ENCODE measurements at regions not wholly inside any gene's neighbourhood (a gene's known extent, or its start where the extent isn't known, plus 50 kb on each side); places are given as distances from the start of the nearest gene placed in this dataset.

DNA sequence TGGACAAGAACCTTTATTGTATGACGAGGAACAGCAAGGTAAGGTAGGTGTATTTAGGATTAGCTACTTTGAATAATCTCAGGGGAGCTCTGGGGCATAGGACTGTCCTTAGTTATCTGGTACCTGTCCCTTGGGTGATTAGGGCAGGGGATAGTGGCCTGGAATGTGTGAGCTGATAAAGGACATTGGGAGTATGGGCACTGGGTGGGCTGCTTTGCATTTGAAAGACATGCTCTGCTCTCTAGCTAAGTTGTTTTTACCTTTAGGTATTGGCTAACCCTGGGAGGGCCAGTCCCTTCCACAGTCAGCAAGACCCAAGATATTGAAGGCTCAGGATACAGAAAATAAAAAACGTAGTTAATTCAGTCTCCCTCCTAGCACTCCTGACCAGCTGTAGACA is 282.8 kb upstream of the C9orf72 start:
- Histone ChIP-seq H2BK20ac (ENCODE audit: low read depth, low read length) (no peak overlapping the region), H3K36me3 (ENCODE audit: control insufficient read depth, insufficient read depth, low read length) (no peaks in the 10 kb centered on the region), H3K4me2 (ENCODE audit: low read depth, low read length) (no peak overlapping the region), H3K4ac (ENCODE audit: low read depth, low read length) (no peak overlapping the region), H2AFZ (replicated peaks; ENCODE audit: low read length, poor library complexity) (no peak overlapping the region), H4K8ac (ENCODE audit: low read depth in 2 of 2, low read length in 2 of 2) (no peak overlapping the region), H4K20me1 (ENCODE audit: insufficient read depth, low read length) (no peaks in the 10 kb centered on the region), H3K23ac (ENCODE audit: low read depth, low read length) (no peak overlapping the region), H2AK9ac (replicated peaks; ENCODE audit: low read depth, low read length, poor library complexity) (no peak overlapping the region), H3K27ac (ENCODE audit: insufficient read depth, low read length) (no peak overlapping the region), H3K18ac (ENCODE audit: low read depth, low read length) (no peak overlapping the region), H4K5ac (ENCODE audit: low read depth, low read length) (no peak overlapping the region), H3K4me3 (ENCODE audit: insufficient read depth, low read depth, low read length) (no peak overlapping the region), H3K27me3 (ENCODE audit: control insufficient read depth, insufficient read depth, low read length) (no peaks in the 10 kb centered on the region), H2BK5ac (ENCODE audit: low read depth, low read length, poor library complexity, severe bottlenecking) (no peak overlapping the region), H3K79me1 (ENCODE audit: low read depth in 1 of 2, low read length in 2 of 2) (no peaks in the 10 kb centered on the region), H3K56ac (ENCODE audit: extremely low read depth, insufficient read depth, low read length) (no peak overlapping the region), H2AK5ac (ENCODE audit: low read depth, low read length) (no peak overlapping the region), H3K4me1 (ENCODE audit: control insufficient read depth, insufficient read depth, low read length) (no peaks in the 10 kb centered on the region), H2BK120ac (ENCODE audit: low read depth, low read length) (no peak overlapping the region), H3K9me3 (ENCODE audit: control insufficient read depth, insufficient read depth, low read length) (no peaks in the 10 kb centered on the region), H3K14ac (replicated peaks; ENCODE audit: low read depth, low read length) (no peak overlapping the region), H3K9ac (ENCODE audit: low read depth, low read length) (no peak overlapping the region), H2BK15ac (ENCODE audit: low read depth, low read length) (no peak overlapping the region), H3K9me1 (ENCODE audit: insufficient read depth, low read length) (no peaks in the 10 kb centered on the region), H4K91ac (ENCODE audit: insufficient read depth, low read depth, low read length) (no peak overlapping the region)
- no peak for ATAC-seq (ENCODE audit: low read depth)
- no CpG with 5 or more reads among the region's 2 CpGs for WGBS, 2 experiments (ENCODE audit: extremely low coverage in 2 of 2, insufficient read length in 1 of 2)
- BruUV-seq (replicated peaks) = no TSS peak
- dilution Hi-C loops (cut with HindIII; ENCODE audit: low sequenced_read_pairs, unreplicated experiment) = no loop called here
- POLR2A ChIA-PET (ENCODE audit: unreplicated experiment) = no interaction called here
- in situ Hi-C loops (cut with MboI; ENCODE audit: low sequenced_read_pairs) = no loop called here
- TF ChIP-seq, protein P1, sequence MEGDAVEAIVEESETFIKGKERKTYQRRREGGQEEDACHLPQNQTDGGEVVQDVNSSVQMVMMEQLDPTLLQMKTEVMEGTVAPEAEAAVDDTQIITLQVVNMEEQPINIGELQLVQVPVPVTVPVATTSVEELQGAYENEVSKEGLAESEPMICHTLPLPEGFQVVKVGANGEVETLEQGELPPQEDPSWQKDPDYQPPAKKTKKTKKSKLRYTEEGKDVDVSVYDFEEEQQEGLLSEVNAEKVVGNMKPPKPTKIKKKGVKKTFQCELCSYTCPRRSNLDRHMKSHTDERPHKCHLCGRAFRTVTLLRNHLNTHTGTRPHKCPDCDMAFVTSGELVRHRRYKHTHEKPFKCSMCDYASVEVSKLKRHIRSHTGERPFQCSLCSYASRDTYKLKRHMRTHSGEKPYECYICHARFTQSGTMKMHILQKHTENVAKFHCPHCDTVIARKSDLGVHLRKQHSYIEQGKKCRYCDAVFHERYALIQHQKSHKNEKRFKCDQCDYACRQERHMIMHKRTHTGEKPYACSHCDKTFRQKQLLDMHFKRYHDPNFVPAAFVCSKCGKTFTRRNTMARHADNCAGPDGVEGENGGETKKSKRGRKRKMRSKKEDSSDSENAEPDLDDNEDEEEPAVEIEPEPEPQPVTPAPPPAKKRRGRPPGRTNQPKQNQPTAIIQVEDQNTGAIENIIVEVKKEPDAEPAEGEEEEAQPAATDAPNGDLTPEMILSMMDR (conservative IDR thresholded peaks at IDR 0.05; ENCODE audit: low read depth, low read length) = no peak
- no peak for TF ChIP-seq MXI1 (IDR thresholded peaks at IDR 0.05; ENCODE audit: borderline replicate concordance, low read depth, low read length)
- no peak for TF ChIP-seq RAD21 (IDR thresholded peaks at IDR 0.05; ENCODE audit: low read length)
- no peak for TF ChIP-seq RFX5 (IDR thresholded peaks at IDR 0.05; ENCODE audit: low read depth, low read length)
- no peak for TF ChIP-seq CHD1 (IDR thresholded peaks at IDR 0.05; ENCODE audit: low read depth, low read length)
- no peak for TF ChIP-seq POLR2A (IDR thresholded peaks at IDR 0.05; ENCODE audit: low read depth, low read length)
- no peak for TF ChIP-seq NFE2L2 (IDR thresholded peaks at IDR 0.05; ENCODE audit: low read depth, low read length)
- TF ChIP-seq, protein P2, sequence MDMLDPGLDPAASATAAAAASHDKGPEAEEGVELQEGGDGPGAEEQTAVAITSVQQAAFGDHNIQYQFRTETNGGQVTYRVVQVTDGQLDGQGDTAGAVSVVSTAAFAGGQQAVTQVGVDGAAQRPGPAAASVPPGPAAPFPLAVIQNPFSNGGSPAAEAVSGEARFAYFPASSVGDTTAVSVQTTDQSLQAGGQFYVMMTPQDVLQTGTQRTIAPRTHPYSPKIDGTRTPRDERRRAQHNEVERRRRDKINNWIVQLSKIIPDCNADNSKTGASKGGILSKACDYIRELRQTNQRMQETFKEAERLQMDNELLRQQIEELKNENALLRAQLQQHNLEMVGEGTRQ (IDR thresholded peaks at IDR 0.05; ENCODE audit: low read depth, low read length) = no peak
- intact Hi-C loops (cut with micrococcal nuclease) = no loop called here
- CTCF ChIA-PET = no interaction called here
- DNase-seq = no peak
